ENCODE measurements at regions not wholly inside any gene's neighbourhood (a gene's known extent, or its start where the extent isn't known, plus 50 kb on each side); places are given as distances from the start of the nearest gene placed in this dataset.

- RAD21 ChIA-PET (ENCODE audit: low non-redundant PET in 1 of 2, low total read pairs in 2 of 2, uncharacterized antibody in 2 of 2, unreplicated experiment in 2 of 2) = no interaction called here
Observed at GRCh38 chr18:27541293-27541692, 356.2 kb upstream of the CHST9 start.

More at GRCh38 chr18:27541293-27541692, 356.2 kb upstream of the CHST9 start:
- ChIA-PET POLR2A (no interaction called here), CTCF (no interaction called here)
- Histone ChIP-seq H3K9ac (ENCODE audit: low read length) (no peak overlapping the region), H3K27ac (ENCODE audit: low read depth, low read length) (no peak overlapping the region), H3K9me3 (ENCODE audit: control insufficient read depth in 1 of 2, insufficient read depth in 1 of 2, low read depth in 1 of 2, low read length in 2 of 2) (no peaks in the 10 kb centered on the region), H3K4me2 (ENCODE audit: low read length) (no peak overlapping the region), H3K4me3 (replicated peaks in 1 of 2; ENCODE audit: low read depth in 1 of 2, low read length in 2 of 2) (no peak overlapping the region), H3K36me3 (ENCODE audit: control insufficient read depth in 1 of 2, insufficient read depth in 2 of 2, low read length in 2 of 2) (no peaks in the 10 kb centered on the region), H2AFZ (ENCODE audit: low read depth, low read length, poor library complexity, severe bottlenecking) (no peak overlapping the region), H3K4me1 (ENCODE audit: control insufficient read depth in 1 of 2, insufficient read depth in 2 of 2, low read length in 2 of 2) (no peaks in the 10 kb centered on the region), H3K9me2 (ENCODE audit: insufficient read depth) (no peaks in the 10 kb centered on the region), H4K20me1 (ENCODE audit: insufficient read depth) (no peaks in the 10 kb centered on the region; the same call in 1 of the 2 replicates), H3K79me2 (ENCODE audit: insufficient read depth, low read length) (no peaks in the 10 kb centered on the region), H3K27me3 (ENCODE audit: insufficient read depth, low read length) (no peaks in the 10 kb centered on the region)
- intact Hi-C loops (cut with micrococcal nuclease) = no loop called here
- no peak for DNase-seq (ENCODE audit: low read depth, low spot score)
- TF ChIP-seq ATF3 (IDR thresholded peaks at IDR 0.05) (no peak), SRF (IDR thresholded peaks at IDR 0.05; ENCODE audit: low read depth) (no peak), SIN3A (IDR thresholded peaks at IDR 0.05; ENCODE audit: low read depth) (no peak), RAD21 (IDR thresholded peaks at IDR 0.05; ENCODE audit: low read depth) (no peak), JUND (IDR thresholded peaks at IDR 0.05) (no peak), YY1 (IDR thresholded peaks at IDR 0.05; ENCODE audit: extremely low read depth, insufficient replicate concordance, low read depth, low read length) (no peak), ZBTB33 (IDR thresholded peaks at IDR 0.05; ENCODE audit: extremely low read depth, insufficient replicate concordance, low read length) (no peak), MAX (IDR thresholded peaks at IDR 0.05) (no peak), ZFX (IDR thresholded peaks at IDR 0.05) (no peak), CBX3 (IDR thresholded peaks at IDR 0.05; ENCODE audit: low read depth) (no peak), FOSL1 (IDR thresholded peaks at IDR 0.05; ENCODE audit: low read depth) (no peak), ELF1 (IDR thresholded peaks at IDR 0.05; ENCODE audit: borderline replicate concordance, low read depth) (no peak), EGR1 (IDR thresholded peaks at IDR 0.05; ENCODE audit: low read depth) (no peak), CTCF (IDR thresholded peaks at IDR 0.05 in 2 of 3, conservative IDR thresholded peaks at IDR 0.05 in 1 of 3; ENCODE audit: borderline replicate concordance in 1 of 3, insufficient read depth in 1 of 3, low read depth in 2 of 3, low read length in 2 of 3) (no peak), EZH2phosphoT487 (IDR thresholded peaks at IDR 0.05; ENCODE audit: borderline replicate concordance) (no peak), REST (IDR thresholded peaks at IDR 0.05; ENCODE audit: low read depth) (no peak)
- no TSS peak for BruUV-seq (replicated peaks)
- ATAC-seq = no peak

All from HCT116 (cell line).